ENCODE measurements at regions not wholly inside any gene's neighbourhood (a gene's known extent, or its start where the extent isn't known, plus 50 kb on each side); places are given as distances from the start of the nearest gene placed in this dataset.

DNA sequence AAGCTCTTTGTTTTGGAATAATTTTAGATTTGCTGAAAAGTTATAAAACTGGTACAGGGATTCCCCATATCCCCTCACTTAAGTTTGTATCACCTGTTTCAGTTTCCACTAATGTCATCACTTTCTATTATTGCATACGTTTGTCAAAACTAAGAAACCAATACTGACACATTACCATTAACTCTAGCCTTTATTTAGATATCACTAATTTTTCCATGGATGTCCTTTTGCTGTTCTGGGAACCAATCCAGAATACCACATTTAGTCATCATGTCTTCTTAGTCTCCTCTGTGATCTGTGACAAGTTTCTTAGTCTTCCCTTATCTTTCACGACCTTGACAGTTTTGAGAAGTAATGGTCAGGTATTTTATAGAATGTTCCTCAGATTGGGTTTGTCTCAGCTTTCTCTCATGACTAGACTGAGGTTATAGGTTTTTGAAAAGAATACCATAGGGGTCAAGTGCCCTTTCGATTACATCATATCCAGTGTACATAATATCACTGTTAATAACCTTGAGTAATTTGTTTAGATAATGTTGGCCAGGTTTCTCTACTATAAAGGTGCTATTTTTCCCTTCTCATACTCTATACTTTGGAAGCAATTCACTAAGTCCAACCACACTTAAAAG, 51.9 kb upstream of the NMUR2 start:
- Histone ChIP-seq H3K4me3 (ENCODE audit: low read depth, low read length) (no peak overlapping the region), H3K27me3 (replicated peaks) (no peaks in the 10 kb centered on the region), H3K36me3 (replicated peaks) (no peaks in the 10 kb centered on the region), H3K27ac (no peak overlapping the region)
- in situ Hi-C loops (cut with HindIII; ENCODE audit: low pct_ligation_motif_present, low sequenced_read_pairs) = no loop called here
- TF ChIP-seq, protein P1, sequence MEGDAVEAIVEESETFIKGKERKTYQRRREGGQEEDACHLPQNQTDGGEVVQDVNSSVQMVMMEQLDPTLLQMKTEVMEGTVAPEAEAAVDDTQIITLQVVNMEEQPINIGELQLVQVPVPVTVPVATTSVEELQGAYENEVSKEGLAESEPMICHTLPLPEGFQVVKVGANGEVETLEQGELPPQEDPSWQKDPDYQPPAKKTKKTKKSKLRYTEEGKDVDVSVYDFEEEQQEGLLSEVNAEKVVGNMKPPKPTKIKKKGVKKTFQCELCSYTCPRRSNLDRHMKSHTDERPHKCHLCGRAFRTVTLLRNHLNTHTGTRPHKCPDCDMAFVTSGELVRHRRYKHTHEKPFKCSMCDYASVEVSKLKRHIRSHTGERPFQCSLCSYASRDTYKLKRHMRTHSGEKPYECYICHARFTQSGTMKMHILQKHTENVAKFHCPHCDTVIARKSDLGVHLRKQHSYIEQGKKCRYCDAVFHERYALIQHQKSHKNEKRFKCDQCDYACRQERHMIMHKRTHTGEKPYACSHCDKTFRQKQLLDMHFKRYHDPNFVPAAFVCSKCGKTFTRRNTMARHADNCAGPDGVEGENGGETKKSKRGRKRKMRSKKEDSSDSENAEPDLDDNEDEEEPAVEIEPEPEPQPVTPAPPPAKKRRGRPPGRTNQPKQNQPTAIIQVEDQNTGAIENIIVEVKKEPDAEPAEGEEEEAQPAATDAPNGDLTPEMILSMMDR (IDR thresholded peaks at IDR 0.05; ENCODE audit: low read depth, low read length, missing control alignments) = no peak
- DNase-seq = no peak

DNA sequence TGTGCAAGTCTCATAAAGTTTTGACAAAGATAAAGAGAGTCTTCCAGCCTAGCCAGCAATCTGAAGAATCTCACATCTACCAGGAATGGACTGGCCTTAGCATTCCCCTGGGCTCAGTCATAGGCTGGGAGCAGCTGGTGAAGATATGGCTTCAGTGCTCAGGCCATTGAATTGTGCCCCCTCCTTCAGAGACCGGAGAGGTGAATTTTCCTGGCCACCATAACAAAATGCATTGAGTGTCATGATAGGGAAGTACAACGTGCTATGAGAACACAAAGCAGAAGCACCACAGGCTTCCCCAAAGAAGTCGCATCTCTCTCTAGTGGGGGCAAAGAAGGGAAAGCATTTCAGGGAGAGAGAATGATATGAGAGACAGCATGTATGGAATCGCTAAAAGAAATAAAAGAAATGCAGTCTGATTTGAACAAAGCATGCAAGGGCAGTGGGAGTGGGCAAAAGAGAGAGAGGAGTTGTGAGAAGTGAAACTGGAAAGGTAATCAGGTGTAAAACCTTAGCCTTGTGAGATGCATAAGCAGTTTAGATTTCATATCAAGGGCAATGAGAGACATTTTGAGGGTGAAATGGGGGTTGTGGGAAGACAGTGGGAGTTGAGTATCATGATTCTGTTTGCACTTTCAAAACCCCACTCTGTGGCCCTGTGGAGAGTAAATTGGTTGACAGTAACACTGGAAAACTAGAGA, 57.1 kb upstream of the NMUR2 start:
- Histone ChIP-seq H3K27ac (no peak overlapping the region), H3K36me3 (replicated peaks) (no peaks in the 10 kb centered on the region), H3K4me3 (ENCODE audit: low read depth, low read length) (no peak overlapping the region), H3K27me3 (replicated peaks) (no peaks in the 10 kb centered on the region)
- DNase-seq = no peak
- in situ Hi-C loops (cut with HindIII; ENCODE audit: low pct_ligation_motif_present, low sequenced_read_pairs) = no loop called here
- TF ChIP-seq, protein P1 (IDR thresholded peaks at IDR 0.05; ENCODE audit: low read depth, low read length, missing control alignments) = no peak

GRCh38 chr5:152464048-152464447, 59.0 kb upstream of the NMUR2 start:
- Histone ChIP-seq H3K36me3 (replicated peaks) (no peaks in the 10 kb centered on the region), H3K27ac (no peak overlapping the region), H3K27me3 (replicated peaks) (no peaks in the 10 kb centered on the region), H3K4me3 (ENCODE audit: low read depth, low read length) (no peak overlapping the region)
- in situ Hi-C loops (cut with HindIII; ENCODE audit: low pct_ligation_motif_present, low sequenced_read_pairs) = no loop called here
- TF ChIP-seq, protein P1 (IDR thresholded peaks at IDR 0.05; ENCODE audit: low read depth, low read length, missing control alignments) = no peak
- DNase-seq = no peak

DNA sequence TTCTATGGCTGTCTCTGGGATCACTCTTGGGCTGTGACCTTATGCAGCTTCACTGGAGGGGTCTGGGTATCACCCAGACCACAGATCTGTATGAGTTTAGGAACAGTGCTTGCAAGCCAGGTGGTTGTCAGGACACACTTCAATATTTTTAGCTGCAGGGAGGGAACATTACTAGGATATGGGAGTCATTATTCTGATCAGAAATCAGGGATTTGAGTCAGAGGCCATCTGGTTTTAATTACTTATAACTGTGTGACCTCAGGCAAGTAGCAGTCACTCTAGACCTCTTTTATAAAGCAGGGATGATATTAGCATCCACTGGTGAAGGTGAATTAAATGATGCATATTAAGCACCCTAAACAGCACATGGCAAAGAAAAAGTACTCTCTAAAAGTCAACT, 60.1 kb upstream of the NMUR2 start:
- Histone ChIP-seq H3K36me3 (replicated peaks) (no peaks in the 10 kb centered on the region), H3K27ac (no peak overlapping the region), H3K4me3 (ENCODE audit: low read depth, low read length) (no peak overlapping the region), H3K27me3 (replicated peaks) (no peaks in the 10 kb centered on the region)
- DNase-seq = no peak
- in situ Hi-C loops (cut with HindIII; ENCODE audit: low pct_ligation_motif_present, low sequenced_read_pairs) = no loop called here
- TF ChIP-seq, protein P1 (IDR thresholded peaks at IDR 0.05; ENCODE audit: low read depth, low read length, missing control alignments) = no peak

GRCh38 chr5:152466085-152466745, 61.1 kb upstream of the NMUR2 start:
- no peak overlapping the region for H3K4me3 ChIP-seq (ENCODE audit: low read depth, low read length)
- no peaks in the 10 kb centered on the region for H3K27me3 ChIP-seq (replicated peaks)
- no peak overlapping the region for H3K27ac ChIP-seq
- DNase-seq = no peak
- in situ Hi-C loops (cut with HindIII; ENCODE audit: low pct_ligation_motif_present, low sequenced_read_pairs) = no loop called here
- no peaks in the 10 kb centered on the region for H3K36me3 ChIP-seq (replicated peaks)
- TF ChIP-seq, protein P1 (IDR thresholded peaks at IDR 0.05; ENCODE audit: low read depth, low read length, missing control alignments) = no peak

All from brain microvascular endothelial cell (primary cell).